ENCODE measurements at regions not wholly inside any gene's neighbourhood (a gene's known extent, or its start where the extent isn't known, plus 50 kb on each side); places are given as distances from the start of the nearest gene placed in this dataset.

- TF ChIP-seq EP300 (IDR thresholded peaks at IDR 0.05) = no peak
- no peak for TF ChIP-seq CTCF (IDR thresholded peaks at IDR 0.05)
- TF ChIP-seq POLR2A (IDR thresholded peaks at IDR 0.05) = no peak
- TF ChIP-seq POLR2AphosphoS5 (IDR thresholded peaks at IDR 0.05) = no peak
Measured at GRCh38 chr12:111196532-111196931, 172.4 kb downstream of the PHETA1 start.

Measured in sigmoid colon (tissue), 4 donors.